Peyer's patch (tissue), 4 donors: ENCODE measurements at regions not wholly inside any gene's neighbourhood (a gene's known extent, or its start where the extent isn't known, plus 50 kb on each side); places are given as distances from the start of the nearest gene placed in this dataset.

Experiments used
- DNase-seq, 3 donors: peaks; one replicate each; pipeline ENCODE4 v3.0.0-alpha.2; 2017 to 2019
- H3K27ac ChIP-seq, 4 donors: fragments of 200-600 bp; sonication (generic); one replicate each; pipeline ENCODE4 v1.5.1; 2016 to 2019
- H3K27me3 ChIP-seq, 2 donors: fragments of 200-600 bp; sonication (generic); one replicate each; pipeline ENCODE4 v1.5.1; 2019
- H3K36me3 ChIP-seq, 3 donors: fragments of 200-600 bp; sonication (generic); one replicate each; pipeline ENCODE4 v1.5.1; 2016 to 2019
- H3K4me1 ChIP-seq, 4 donors: fragments of 200-600 bp; sonication (generic); one replicate each; pipeline ENCODE4 v1.5.1; 2016 to 2019
- H3K4me3 ChIP-seq, 4 donors: fragments of 200-600 bp; sonication (generic); 1 replicate in 3 of 4; 2 replicates in 1 of 4; pipeline ENCODE4 v1.5.1; 2016 to 2019; ENCODE audit warnings: mild to moderate bottlenecking in 1 of 4
- H3K9me3 ChIP-seq, 4 donors: fragments of 200-600 bp; sonication (generic); one replicate each; pipeline ENCODE4 v1.5.1; 2016 to 2019; ENCODE audit warnings: mild to moderate bottlenecking in 1 of 4
- POLR2A ChIP-seq, 2 donors: fragments of 450-650 bp; IDR thresholded peaks; one replicate each; pipeline ENCODE4 v1.5.1; 2017; ENCODE audit warnings: antibody characterized with exemption in 2 of 2, mild to moderate bottlenecking in 2 of 2, moderate library complexity in 2 of 2
- TF ChIP-seq, protein P1 (sequence below), 6 experiments: fragments of 450-650 bp in 4 of 6; fragments of 200-600 bp in 2 of 6; sonication (generic) in 1 of 6; IDR thresholded peaks; one replicate each; pipeline ENCODE4 v1.5.1; 2017 to 2019; ENCODE audit warnings: antibody characterized with exemption in 6 of 6, mild to moderate bottlenecking in 3 of 6, moderate library complexity in 1 of 6

DNA sequence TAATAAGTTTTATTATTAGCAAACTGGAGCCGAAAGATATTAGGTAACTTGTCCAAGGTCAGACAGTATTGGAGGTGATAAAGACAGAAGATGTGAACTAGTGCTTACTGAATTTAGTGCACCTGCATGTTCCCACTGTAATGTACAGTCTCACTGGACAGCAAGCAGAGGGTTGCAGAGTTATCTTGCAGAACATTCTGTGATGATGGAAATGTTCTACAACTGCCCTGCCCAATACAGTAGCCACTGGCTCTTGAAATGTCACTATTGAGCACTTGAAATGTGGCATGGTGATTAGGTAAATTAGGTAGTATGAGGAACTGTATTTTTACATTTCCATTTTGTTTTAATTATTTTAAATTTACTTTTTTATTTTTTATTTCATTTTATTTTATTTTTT, 356.6 kb downstream of the EPHA4 start:
- DNase-seq = no peak
- Histone ChIP-seq H3K9me3 (no peaks in the 10 kb centered on the region), H3K4me1 (no peaks in the 10 kb centered on the region), H3K27me3 (no peaks in the 10 kb centered on the region), H3K4me3 (no peak overlapping the region), H3K36me3 (no peaks in the 10 kb centered on the region), H3K27ac (no peak overlapping the region)
- no peak for TF ChIP-seq POLR2A (IDR thresholded peaks at IDR 0.05)
- TF ChIP-seq, protein P1, sequence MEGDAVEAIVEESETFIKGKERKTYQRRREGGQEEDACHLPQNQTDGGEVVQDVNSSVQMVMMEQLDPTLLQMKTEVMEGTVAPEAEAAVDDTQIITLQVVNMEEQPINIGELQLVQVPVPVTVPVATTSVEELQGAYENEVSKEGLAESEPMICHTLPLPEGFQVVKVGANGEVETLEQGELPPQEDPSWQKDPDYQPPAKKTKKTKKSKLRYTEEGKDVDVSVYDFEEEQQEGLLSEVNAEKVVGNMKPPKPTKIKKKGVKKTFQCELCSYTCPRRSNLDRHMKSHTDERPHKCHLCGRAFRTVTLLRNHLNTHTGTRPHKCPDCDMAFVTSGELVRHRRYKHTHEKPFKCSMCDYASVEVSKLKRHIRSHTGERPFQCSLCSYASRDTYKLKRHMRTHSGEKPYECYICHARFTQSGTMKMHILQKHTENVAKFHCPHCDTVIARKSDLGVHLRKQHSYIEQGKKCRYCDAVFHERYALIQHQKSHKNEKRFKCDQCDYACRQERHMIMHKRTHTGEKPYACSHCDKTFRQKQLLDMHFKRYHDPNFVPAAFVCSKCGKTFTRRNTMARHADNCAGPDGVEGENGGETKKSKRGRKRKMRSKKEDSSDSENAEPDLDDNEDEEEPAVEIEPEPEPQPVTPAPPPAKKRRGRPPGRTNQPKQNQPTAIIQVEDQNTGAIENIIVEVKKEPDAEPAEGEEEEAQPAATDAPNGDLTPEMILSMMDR (IDR thresholded peaks at IDR 0.05) = no peak

DNA sequence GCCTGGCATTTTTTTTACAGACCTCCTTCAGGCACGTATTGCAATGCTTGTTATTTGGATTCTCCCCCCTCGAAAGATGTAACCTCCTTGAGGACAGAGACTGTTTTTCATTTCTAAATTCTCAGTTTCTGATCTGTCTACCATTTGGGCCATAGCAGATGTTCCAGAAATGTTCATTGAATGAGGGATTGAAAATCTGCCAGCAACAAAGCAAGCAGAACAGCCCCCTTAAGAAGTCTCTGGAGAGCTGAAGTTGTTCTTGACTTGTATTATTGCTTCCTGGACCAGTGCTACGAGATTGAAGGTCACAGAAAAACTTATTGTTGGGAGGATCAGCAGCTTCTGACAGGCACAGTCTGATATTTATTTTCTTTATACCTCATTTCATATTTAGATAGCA, 355.5 kb downstream of the EPHA4 start:
- Histone ChIP-seq H3K27ac (no peak overlapping the region), H3K4me3 (no peak overlapping the region), H3K9me3 (no peaks in the 10 kb centered on the region), H3K27me3 (no peaks in the 10 kb centered on the region), H3K4me1 (no peaks in the 10 kb centered on the region), H3K36me3 (no peaks in the 10 kb centered on the region)
- TF ChIP-seq, protein P1 (IDR thresholded peaks at IDR 0.05) = no peak
- no peak for TF ChIP-seq POLR2A (IDR thresholded peaks at IDR 0.05)
- no peak for DNase-seq

DNA sequence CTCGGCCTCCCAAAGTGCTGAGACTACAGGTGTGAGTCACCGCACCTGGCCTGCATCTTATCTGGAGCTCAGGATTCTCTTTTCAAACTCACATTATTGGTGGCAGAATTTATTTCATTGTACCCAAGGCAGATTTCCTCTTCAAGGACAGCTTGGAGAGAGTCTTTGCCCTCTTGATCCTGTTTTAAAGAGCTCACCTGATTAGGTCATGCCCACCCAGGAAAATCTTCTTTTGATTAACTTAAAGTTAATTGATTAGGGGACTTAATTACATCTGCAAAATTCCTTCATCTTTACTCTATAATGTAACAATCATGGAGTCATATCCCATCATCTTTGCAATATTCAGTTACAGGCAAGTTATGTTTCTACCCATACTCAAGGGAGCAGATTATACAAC, 346.4 kb downstream of the EPHA4 start:
- Histone ChIP-seq H3K4me3 (no peak overlapping the region), H3K4me1 (no peaks in the 10 kb centered on the region), H3K27me3 (no peaks in the 10 kb centered on the region), H3K9me3 (no peaks in the 10 kb centered on the region), H3K27ac (no peak overlapping the region), H3K36me3 (no peaks in the 10 kb centered on the region)
- TF ChIP-seq POLR2A (IDR thresholded peaks at IDR 0.05) = no peak
- TF ChIP-seq, protein P1 (IDR thresholded peaks at IDR 0.05) = no peak
- DNase-seq = no peak

DNA sequence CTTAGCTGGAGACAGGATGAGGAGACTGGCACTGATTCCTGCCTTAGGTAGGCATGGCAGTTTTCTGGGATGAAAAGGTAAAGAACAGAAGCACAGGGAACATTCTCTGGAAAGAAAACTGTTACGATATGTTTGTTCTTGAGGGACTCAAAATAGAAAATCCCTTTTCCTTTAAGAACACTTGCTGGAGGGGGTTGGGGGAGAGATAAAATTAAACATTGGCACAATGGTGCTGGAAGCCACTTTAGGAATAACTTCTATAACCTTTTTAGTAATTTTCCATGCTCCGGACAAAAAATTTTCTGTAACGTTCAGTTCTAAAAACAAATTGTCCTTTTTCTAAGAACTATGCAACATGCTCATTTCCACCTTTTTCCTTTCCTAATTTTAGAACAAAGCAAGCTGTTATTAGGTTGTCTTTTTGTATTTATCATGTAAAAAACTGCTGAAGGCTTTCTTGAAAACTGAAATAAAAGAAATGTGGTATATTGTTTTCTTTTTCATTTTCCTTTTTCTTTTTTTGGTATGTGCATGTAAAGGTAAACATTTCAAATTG, 343.8 kb downstream of the EPHA4 start:
- Histone ChIP-seq H3K27ac (no peak overlapping the region), H3K27me3 (no peaks in the 10 kb centered on the region), H3K4me1 (no peaks in the 10 kb centered on the region), H3K4me3 (no peak overlapping the region), H3K36me3 (no peaks in the 10 kb centered on the region), H3K9me3 (no peaks in the 10 kb centered on the region)
- no peak for DNase-seq
- TF ChIP-seq, protein P1 (IDR thresholded peaks at IDR 0.05) = no peak
- no peak for TF ChIP-seq POLR2A (IDR thresholded peaks at IDR 0.05)

DNA sequence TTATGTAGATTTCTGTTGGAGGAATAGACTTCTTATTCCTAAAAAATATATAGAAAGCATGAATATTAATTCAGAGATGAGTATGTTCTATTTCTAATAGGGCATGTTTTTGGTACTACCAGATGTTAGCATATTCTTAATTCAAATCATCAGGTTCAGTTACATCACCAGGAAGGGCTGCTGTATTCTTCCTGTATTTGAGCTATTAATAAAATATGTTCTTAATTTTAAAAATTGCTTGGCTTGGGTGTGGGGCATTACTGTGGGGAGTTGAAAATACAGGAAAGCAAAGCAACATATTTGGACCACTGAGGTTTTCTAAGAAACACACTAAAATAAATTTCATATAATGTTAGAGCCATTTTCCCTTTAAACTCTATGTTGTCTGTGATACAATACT, 343.0 kb downstream of the EPHA4 start:
- no peaks in the 10 kb centered on the region for H3K27me3 ChIP-seq

More for the DNA sequence above, 343.0 kb downstream of the EPHA4 start:
- TF ChIP-seq POLR2A (IDR thresholded peaks at IDR 0.05) = no peak
- TF ChIP-seq, protein P1 (IDR thresholded peaks at IDR 0.05) = no peak
- no peak overlapping the region for H3K4me3 ChIP-seq
- H3K36me3 ChIP-seq = no peaks in the 10 kb centered on the region
- no peak for DNase-seq
- no peaks in the 10 kb centered on the region for H3K4me1 ChIP-seq
- H3K27ac ChIP-seq = no peak overlapping the region
- no peaks in the 10 kb centered on the region for H3K9me3 ChIP-seq
